HEK293T (cell line): ENCODE measurements at regions not wholly inside any gene's neighbourhood (a gene's known extent, or its start where the extent isn't known, plus 50 kb on each side); places are given as distances from the start of the nearest gene placed in this dataset.

Experiments used
- CTCF ChIA-PET: fragments of 350-600 bp; formaldehyde crosslinking; extraction: SDS; loops from one replicate; lab custom pipeline; 2021; ENCODE audit warnings: antibody characterized with exemption, inconsistent platforms; lab: Yijun Ruan, JAX
- POLR2A ChIA-PET: fragments of 350-600 bp; formaldehyde crosslinking; extraction: SDS; loops from one replicate; lab custom pipeline; 2020; ENCODE audit warnings: antibody characterized with exemption, inconsistent platforms; lab: Yijun Ruan, JAX
- DNase-seq: peaks from one replicate; pipeline ENCODE4 v3.0.0; 2012; ENCODE audit warnings: mixed read lengths; ENCODE audit errors: extremely low spot score
- ARNT ChIP-seq: fragments of 450-650 bp; IDR thresholded peaks from 2 replicates; pipeline ENCODE4 v1.6.1; 2017; ENCODE audit warnings: mild to moderate bottlenecking
- BHLHE40 ChIP-seq: fragments of 450-650 bp; IDR thresholded peaks from 2 replicates; pipeline ENCODE4 v1.6.1; 2016; ENCODE audit warnings: mild to moderate bottlenecking, moderate library complexity, borderline replicate concordance
- CTBP1 ChIP-seq: fragments of 450-650 bp; IDR thresholded peaks from 2 replicates; pipeline ENCODE4 v1.6.1; 2016; ENCODE audit warnings: borderline replicate concordance
- ELF4 ChIP-seq: fragments of 450-650 bp; IDR thresholded peaks from 2 replicates; pipeline ENCODE4 v1.6.1; 2017; ENCODE audit warnings: antibody characterized with exemption
- FOXA1 ChIP-seq: fragments of 450-650 bp; IDR thresholded peaks from 2 replicates; pipeline ENCODE4 v1.6.1; 2016; ENCODE audit warnings: mild to moderate bottlenecking
- FOXK2 ChIP-seq: fragments of 450-650 bp; IDR thresholded peaks from 2 replicates; pipeline ENCODE4 v1.6.1; 2016; ENCODE audit warnings: mild to moderate bottlenecking
- FOXM1 ChIP-seq: fragments of 450-650 bp; IDR thresholded peaks from 2 replicates; pipeline ENCODE4 v1.6.1; 2017; ENCODE audit warnings: mild to moderate bottlenecking, borderline replicate concordance
- HDGF ChIP-seq: fragments of 450-650 bp; IDR thresholded peaks from 2 replicates; pipeline ENCODE4 v1.6.1; 2017; ENCODE audit warnings: antibody characterized with exemption, borderline replicate concordance
- L3MBTL2 ChIP-seq: fragments of 450-650 bp; conservative IDR thresholded peaks from 2 replicates; pipeline ENCODE4 v1.6.1; 2016; ENCODE audit warnings: mild to moderate bottlenecking
- LEF1 ChIP-seq: fragments of 450-650 bp; IDR thresholded peaks from 2 replicates; pipeline ENCODE4 v1.6.1; 2017; ENCODE audit warnings: mild to moderate bottlenecking, borderline replicate concordance
- NFRKB ChIP-seq: fragments of 450-650 bp; IDR thresholded peaks from 2 replicates; pipeline ENCODE4 v1.6.1; 2016; ENCODE audit warnings: mild to moderate bottlenecking, moderate library complexity
- SP1 ChIP-seq: fragments of 450-650 bp; IDR thresholded peaks from 2 replicates; pipeline ENCODE4 v1.6.1; 2017
- SUZ12 ChIP-seq: fragments of 450-650 bp; IDR thresholded peaks from 2 replicates; pipeline ENCODE4 v1.6.1; 2016; ENCODE audit warnings: mild to moderate bottlenecking
- TARDBP ChIP-seq: fragments of 450-650 bp; IDR thresholded peaks from 2 replicates; pipeline ENCODE4 v1.6.1; 2016
- ZNF384 ChIP-seq: fragments of 450-650 bp; IDR thresholded peaks from 2 replicates; pipeline ENCODE4 v1.6.1; 2016
- TF ChIP-seq, protein P1 (sequence below): fragments of 450-650 bp; IDR thresholded peaks from 2 replicates; pipeline ENCODE4 v1.6.1; 2016

DNA sequence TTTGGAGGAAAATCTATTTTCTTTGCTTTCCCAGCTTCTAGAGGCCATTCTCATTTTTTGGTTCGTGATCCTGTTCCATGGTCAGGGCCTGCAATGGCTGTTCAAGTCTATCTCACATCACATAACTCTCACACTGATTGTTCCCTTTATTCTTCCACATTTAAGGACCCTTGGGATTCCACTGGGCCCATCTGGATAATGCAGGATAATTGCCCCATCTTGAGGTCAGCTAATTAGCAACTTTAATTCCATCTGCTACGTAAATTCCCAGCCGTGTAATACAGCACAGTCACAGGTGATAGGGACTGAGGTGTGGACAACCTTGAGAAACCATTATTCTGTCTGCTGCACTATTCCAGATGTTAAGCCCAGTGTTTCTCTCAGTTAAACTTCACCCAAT lies 311.6 kb upstream of the CNTN4 start:
- no peak for TF ChIP-seq BHLHE40
- no peak for TF ChIP-seq HDGF
- TF ChIP-seq, protein P1, sequence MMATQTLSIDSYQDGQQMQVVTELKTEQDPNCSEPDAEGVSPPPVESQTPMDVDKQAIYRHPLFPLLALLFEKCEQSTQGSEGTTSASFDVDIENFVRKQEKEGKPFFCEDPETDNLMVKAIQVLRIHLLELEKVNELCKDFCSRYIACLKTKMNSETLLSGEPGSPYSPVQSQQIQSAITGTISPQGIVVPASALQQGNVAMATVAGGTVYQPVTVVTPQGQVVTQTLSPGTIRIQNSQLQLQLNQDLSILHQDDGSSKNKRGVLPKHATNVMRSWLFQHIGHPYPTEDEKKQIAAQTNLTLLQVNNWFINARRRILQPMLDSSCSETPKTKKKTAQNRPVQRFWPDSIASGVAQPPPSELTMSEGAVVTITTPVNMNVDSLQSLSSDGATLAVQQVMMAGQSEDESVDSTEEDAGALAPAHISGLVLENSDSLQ, result no peak
- no peak for TF ChIP-seq NFRKB
- no peak for TF ChIP-seq SP1
- POLR2A ChIA-PET, result no interaction called here
- CTCF ChIA-PET, result no interaction called here
- DNase-seq, result no peak

DNA sequence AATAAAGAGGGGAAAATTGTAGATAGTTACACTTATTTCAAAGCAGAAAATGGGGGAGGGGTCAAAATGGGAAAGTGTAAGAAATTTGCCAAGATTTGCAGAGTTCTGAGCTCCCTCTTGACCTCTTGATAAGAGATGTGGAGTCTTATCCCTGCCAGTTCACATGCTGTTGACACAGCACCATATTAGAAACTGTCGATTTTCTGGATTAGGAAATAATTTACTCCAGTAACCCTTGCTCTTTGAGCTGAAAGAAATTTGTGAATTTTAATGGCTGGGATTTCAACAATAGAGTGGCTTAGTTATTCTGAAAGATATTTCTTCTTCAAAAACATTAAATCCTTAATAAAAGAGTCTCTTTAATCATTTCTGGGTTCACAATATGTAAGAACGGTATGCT lies 306.2 kb upstream of the CNTN4 start:
- TF ChIP-seq SP1 (no peak), BHLHE40 (no peak), TARDBP (no peak), ZNF384 (no peak), NFRKB (no peak), L3MBTL2 (no peak), FOXA1 (no peak), LEF1 (no peak)
- TF ChIP-seq, protein P1, result no peak
- no peak for DNase-seq

GRCh38 chr3:1798711-1799405 lies 299.8 kb upstream of the CNTN4 start:
- DNase-seq, result no peak
- no peak for TF ChIP-seq HDGF
- TF ChIP-seq SUZ12, result no peak
- TF ChIP-seq BHLHE40, result no peak
- TF ChIP-seq, protein P1, result no peak
- no peak for TF ChIP-seq FOXA1
- no peak for TF ChIP-seq SP1
- TF ChIP-seq ZNF384, result no peak
- no peak for TF ChIP-seq ARNT
- no peak for TF ChIP-seq ELF4
- no peak for TF ChIP-seq FOXM1
- no peak for TF ChIP-seq TARDBP
- no peak for TF ChIP-seq FOXK2
- no peak for TF ChIP-seq NFRKB
- TF ChIP-seq L3MBTL2, result no peak
- TF ChIP-seq LEF1, result no peak
- TF ChIP-seq CTBP1, result no peak
- POLR2A ChIA-PET, result no interaction called here
- CTCF ChIA-PET, result no interaction called here

More for the DNA sequence above, 306.2 kb upstream of the CNTN4 start:
- CTCF ChIA-PET, result interaction anchor here (0.7 kb wide), 1 partner anchor 296 kb away, joined by 3 read pairs; no protein-coding TSS in a partner anchor
- POLR2A ChIA-PET, result no interaction called here

GRCh38 chr3:1805331-1805730 lies 293.3 kb upstream of the CNTN4 start:
- POLR2A ChIA-PET, result no interaction called here
- DNase-seq, result no peak
- no peak for TF ChIP-seq SUZ12
- no peak for TF ChIP-seq L3MBTL2
- no peak for TF ChIP-seq CTBP1
- no peak for TF ChIP-seq SP1
- TF ChIP-seq BHLHE40, result no peak
- no peak for TF ChIP-seq FOXM1
- no peak for TF ChIP-seq FOXK2
- TF ChIP-seq ARNT, result no peak
- TF ChIP-seq ZNF384, result no peak
- TF ChIP-seq LEF1, result no peak
- no peak for TF ChIP-seq FOXA1
- TF ChIP-seq TARDBP, result no peak
- no peak for TF ChIP-seq NFRKB
- TF ChIP-seq, protein P1, result no peak
- no peak for TF ChIP-seq ELF4
- CTCF ChIA-PET, result no interaction called here

DNA sequence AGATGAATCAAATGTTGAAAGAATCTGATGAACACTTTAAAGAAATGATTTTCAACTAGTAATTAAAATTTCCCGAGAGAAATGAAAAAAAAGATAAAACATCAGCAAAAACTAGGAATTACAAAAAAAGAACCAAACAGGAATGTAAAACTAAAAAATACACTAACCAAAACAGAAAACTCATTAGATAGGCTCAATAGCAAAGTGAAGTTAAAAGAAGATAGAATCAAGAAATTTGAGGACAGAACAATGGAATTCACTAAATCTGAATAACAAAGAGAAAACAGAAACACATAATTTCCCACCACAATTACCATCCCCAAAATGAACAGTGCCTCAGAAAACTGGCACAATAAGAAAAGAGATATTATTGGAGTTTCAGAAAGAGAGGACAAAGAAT lies 290.1 kb upstream of the CNTN4 start:
- POLR2A ChIA-PET, result no interaction called here
- DNase-seq, result no peak
- TF ChIP-seq ARNT (no peak), NFRKB (no peak), L3MBTL2 (no peak), CTBP1 (no peak), SUZ12 (no peak), FOXA1 (no peak), HDGF (no peak), BHLHE40 (no peak), ZNF384 (no peak), LEF1 (no peak), SP1 (no peak)
- TF ChIP-seq, protein P1, result no peak
- CTCF ChIA-PET, result no interaction called here
